ENCODE measurements at regions not wholly inside any gene's neighbourhood (a gene's known extent, or its start where the extent isn't known, plus 50 kb on each side); places are given as distances from the start of the nearest gene placed in this dataset.

- no peak for TF ChIP-seq CTCF (conservative IDR thresholded peaks at IDR 0.05; ENCODE audit: low read depth, low read length)
- DNase-seq (ENCODE audit: low read depth), result peak; percentile 29
- H3K4me3 ChIP-seq (ENCODE audit: low read depth, low read length), result no peak overlapping the region
Observed at GRCh38 chr3:124410471-124410870, 319.8 kb upstream of the UMPS start.

- DNase-seq (ENCODE audit: low read depth), result no peak
- H3K4me3 ChIP-seq (ENCODE audit: low read depth, low read length), result no peak overlapping the region
- TF ChIP-seq CTCF (conservative IDR thresholded peaks at IDR 0.05; ENCODE audit: low read depth, low read length), result no peak
Observed at GRCh38 chr3:124411728-124412127, 318.5 kb upstream of the UMPS start.

DNA sequence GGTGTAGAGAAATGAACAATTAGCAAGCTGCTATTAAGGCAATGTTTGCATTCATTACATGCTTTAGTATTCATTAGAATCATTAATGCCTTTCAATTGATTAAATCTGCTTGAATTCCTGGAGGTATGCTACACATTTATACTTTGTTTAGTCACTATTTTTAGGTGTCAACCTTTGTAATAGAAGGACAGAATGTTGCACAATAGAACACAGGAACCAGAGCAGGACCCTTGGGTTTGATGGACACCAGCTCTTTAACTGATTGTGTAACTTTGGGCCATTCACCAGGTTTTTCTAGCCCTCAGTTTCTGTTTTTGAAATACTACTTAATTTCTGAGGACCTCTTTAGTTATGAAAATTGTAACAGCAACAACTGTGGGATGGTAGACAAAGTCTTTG lies 317.6 kb upstream of the UMPS start:
- no peak for TF ChIP-seq CTCF (conservative IDR thresholded peaks at IDR 0.05; ENCODE audit: low read depth, low read length)
- DNase-seq (ENCODE audit: low read depth), result no peak
- H3K4me3 ChIP-seq (ENCODE audit: low read depth, low read length), result no peak overlapping the region

GRCh38 chr3:124413393-124413792 lies 316.9 kb upstream of the UMPS start:
- DNase-seq (ENCODE audit: low read depth), result no peak

GRCh38 chr3:124413989-124414598 lies 316.2 kb upstream of the UMPS start:
- TF ChIP-seq CTCF (conservative IDR thresholded peaks at IDR 0.05; ENCODE audit: low read depth, low read length), result no peak
- no peak for DNase-seq (ENCODE audit: low read depth)
- no peak overlapping the region for H3K4me3 ChIP-seq (ENCODE audit: low read depth, low read length)

More at GRCh38 chr3:124413393-124413792, 316.9 kb upstream of the UMPS start:
- H3K4me3 ChIP-seq (ENCODE audit: low read depth, low read length), result no peak overlapping the region
- TF ChIP-seq CTCF (conservative IDR thresholded peaks at IDR 0.05; ENCODE audit: low read depth, low read length), result no peak

DNA sequence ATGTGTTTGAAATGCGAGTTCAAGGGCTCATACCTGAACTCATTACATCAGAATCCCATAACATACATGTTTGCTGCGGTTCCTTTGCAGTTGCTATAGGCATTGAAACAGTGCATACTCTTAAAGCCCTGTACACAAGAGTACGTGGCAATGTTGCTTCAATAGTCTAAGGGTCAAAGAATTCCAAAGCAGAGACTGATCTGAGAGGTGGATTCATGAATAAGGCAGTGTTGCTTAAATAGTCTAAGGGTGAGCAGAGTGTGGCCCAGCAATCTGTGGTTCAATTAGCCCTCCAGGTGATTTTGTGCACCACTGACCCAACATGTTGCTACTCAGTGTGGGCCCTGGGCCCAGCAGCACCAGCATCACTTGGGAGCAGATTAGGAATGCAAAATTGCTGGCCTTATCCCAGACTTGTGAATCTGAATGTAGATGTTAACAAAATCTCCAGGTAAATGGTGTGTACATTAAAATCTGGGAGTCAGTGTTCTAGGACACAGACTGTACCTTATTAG lies 314.7 kb upstream of the UMPS start:
- no peak overlapping the region for H3K4me3 ChIP-seq (ENCODE audit: low read depth, low read length)
- TF ChIP-seq CTCF (conservative IDR thresholded peaks at IDR 0.05; ENCODE audit: low read depth, low read length), result no peak
- DNase-seq (ENCODE audit: low read depth), result no peak

- TF ChIP-seq CTCF (conservative IDR thresholded peaks at IDR 0.05; ENCODE audit: low read depth, low read length), result no peak
- H3K4me3 ChIP-seq (ENCODE audit: low read depth, low read length), result no peak overlapping the region
- no peak for DNase-seq (ENCODE audit: low read depth)
Observed at GRCh38 chr3:124419303-124419702, 310.9 kb upstream of the UMPS start.

Data from epithelial cell of proximal tubule (primary cell).